Adrenal gland (tissue), 5 donors: ENCODE measurements at regions not wholly inside any gene's neighbourhood (a gene's known extent, or its start where the extent isn't known, plus 50 kb on each side); places are given as distances from the start of the nearest gene placed in this dataset.

Experiments used
- CTCF ChIP-seq, 6 experiments: fragments of 450-650 bp in 4 of 6; fragments of 200-600 bp in 2 of 6; sonication (generic) in 1 of 6; IDR thresholded peaks; 1 replicate in 5 of 6; 2 replicates in 1 of 6; pipeline versions ENCODE4 v1.5.1 to v1.8.0; 2016 to 2021; ENCODE audit warnings: antibody characterized with exemption in 6 of 6, mild to moderate bottlenecking in 2 of 6, moderate library complexity in 1 of 6
- POLR2A ChIP-seq, 2 donors: fragments of 450-650 bp; IDR thresholded peaks; one replicate each; pipeline ENCODE4 v1.6.1; 2017; ENCODE audit warnings: antibody characterized with exemption in 2 of 2, mild to moderate bottlenecking in 2 of 2, moderate library complexity in 1 of 2
- donor health status: DM: no; HTN: no; CAD: no.

- TF ChIP-seq CTCF (IDR thresholded peaks at IDR 0.05), result no peak
- TF ChIP-seq POLR2A (IDR thresholded peaks at IDR 0.05), result no peak
Measured at GRCh38 chr5:4737868-4738267, 402.3 kb upstream of the ADAMTS16 start.
